Kidney (tissue), 13 donors: ENCODE measurements at regions not wholly inside any gene's neighbourhood (a gene's known extent, or its start where the extent isn't known, plus 50 kb on each side); places are given as distances from the start of the nearest gene placed in this dataset.

Experiments used
- DNase-seq, 5 donors: peaks; one replicate each; pipeline ENCODE4 v3.0.0-alpha.2; 2013 to 2020
- FAIRE-seq: peaks from 2 replicates; lab custom pipeline; 2012; peaks lifted over from hg19 to GRCh38; lab: Jason Lieb, UNC
- H3K27ac ChIP-seq, 2 donors: one replicate each; pipeline ENCODE4 v1.7.0; 2013; ENCODE audit warnings: low read depth in 2 of 2, low read length in 2 of 2, inconsistent platforms in 1 of 2
- H3K27me3 ChIP-seq: one replicate; pipeline ENCODE4 v1.7.1; 2013; ENCODE audit warnings: low read length, inconsistent platforms; ENCODE audit not compliant: control insufficient read depth, insufficient read depth
- H3K36me3 ChIP-seq, 3 donors: one replicate each; pipeline versions ENCODE4 v1.7.0 to v1.7.1; 2013; ENCODE audit warnings: low read length in 3 of 3, control low read depth in 1 of 3, inconsistent platforms in 1 of 3; ENCODE audit not compliant: insufficient read depth in 3 of 3, control insufficient read depth in 2 of 3
- H3K4me1 ChIP-seq, 3 donors: one replicate each; pipeline versions ENCODE4 v1.7.0 to v1.7.1; 2013; ENCODE audit warnings: low read length in 3 of 3, inconsistent platforms in 1 of 3, low read depth in 1 of 3; ENCODE audit not compliant: control insufficient read depth in 2 of 3, insufficient read depth in 2 of 3
- H3K4me3 ChIP-seq, 3 donors: one replicate each; pipeline versions ENCODE4 v1.7.0 to v1.8.1; 2013; ENCODE audit warnings: low read length in 3 of 3, control low read depth in 1 of 3, inconsistent platforms in 1 of 3
- H3K9ac ChIP-seq, 3 donors: one replicate each; pipeline versions ENCODE4 v1.7.0 to v1.7.1; 2013; ENCODE audit warnings: low read length in 3 of 3, control low read depth in 1 of 3, inconsistent platforms in 1 of 3
- H3K9me3 ChIP-seq, 3 donors: one replicate each; pipeline versions ENCODE4 v1.7.0 to v1.7.1; 2013; ENCODE audit warnings: low read length in 3 of 3, control low read depth in 1 of 3, inconsistent platforms in 1 of 3; ENCODE audit not compliant: control insufficient read depth in 2 of 3, insufficient read depth in 1 of 3
- CTCF ChIP-seq: IDR thresholded peaks from 3 replicates; pipeline ENCODE4 v1.5.1; 2012; ENCODE audit warnings: mild to moderate bottlenecking, moderate library complexity, borderline replicate concordance; ENCODE audit not compliant: insufficient read depth; ENCODE audit errors: extremely low read depth
- intact Hi-C: fragments of 100-400 bp; cut with DNase I; formaldehyde crosslinking; loops from one replicate; pipeline ENCODE4 v1.11.1; 2022
- donor health status: control.
- donor health status: control.
- donor health status: control.
- donor health status: control.
- donor health status: control.
- donor health status: DM: yes; HTN: yes; CAD: no.
- donor health status: Normal renal cell carcinoma (clear cell type).

- Histone ChIP-seq H3K4me3 (no peak overlapping the region), H3K9ac (no peak overlapping the region), H3K4me1 (no peaks in the 10 kb centered on the region), H3K36me3 (no peaks in the 10 kb centered on the region), H3K27me3 (no peaks in the 10 kb centered on the region), H3K9me3 (no peaks in the 10 kb centered on the region), H3K27ac (no peak overlapping the region)
- DNase-seq (no peak), FAIRE-seq (no peak)
- no peak for TF ChIP-seq CTCF
- intact Hi-C loops = no loop called here
Observed at GRCh38 chr5:116650964-116651363, 76.3 kb upstream of the SEMA6A start.

- FAIRE-seq = no peak
Observed at GRCh38 chr5:116650544-116650943, 75.9 kb upstream of the SEMA6A start.

GRCh38 chr5:116646611-116647289 is 72.1 kb upstream of the SEMA6A start:
- Histone ChIP-seq H3K27me3 (no peaks in the 10 kb centered on the region), H3K9me3 (no peaks in the 10 kb centered on the region), H3K36me3 (no peaks in the 10 kb centered on the region), H3K4me1 (no peaks in the 10 kb centered on the region), H3K4me3 (no peak overlapping the region), H3K27ac (no peak overlapping the region), H3K9ac (no peak overlapping the region)
- FAIRE-seq (no peak), DNase-seq (no peak)
- intact Hi-C loops = no loop called here
- no peak for TF ChIP-seq CTCF

More at GRCh38 chr5:116650544-116650943, 75.9 kb upstream of the SEMA6A start:
- no peak for TF ChIP-seq CTCF
- Histone ChIP-seq H3K27me3 (no peaks in the 10 kb centered on the region), H3K4me3 (no peak overlapping the region), H3K36me3 (no peaks in the 10 kb centered on the region), H3K9ac (no peak overlapping the region), H3K4me1 (no peaks in the 10 kb centered on the region), H3K9me3 (no peaks in the 10 kb centered on the region), H3K27ac (no peak overlapping the region)
- DNase-seq = no peak
- intact Hi-C loops = no loop called here

GRCh38 chr5:116645627-116646026 is 71.0 kb upstream of the SEMA6A start:
- no peak for TF ChIP-seq CTCF
- intact Hi-C loops = no loop called here
- no peak for DNase-seq

More at GRCh38 chr5:116645627-116646026, 71.0 kb upstream of the SEMA6A start:
- no peaks in the 10 kb centered on the region for H3K4me1 ChIP-seq
- no peaks in the 10 kb centered on the region for H3K27me3 ChIP-seq
- no peak overlapping the region for H3K9ac ChIP-seq
- H3K9me3 ChIP-seq = no peaks in the 10 kb centered on the region
- H3K27ac ChIP-seq = no peak overlapping the region
- H3K4me3 ChIP-seq = no peak overlapping the region
- no peaks in the 10 kb centered on the region for H3K36me3 ChIP-seq
- no peak for FAIRE-seq
